HL-60 (cell line): ENCODE measurements at regions not wholly inside any gene's neighbourhood (a gene's known extent, or its start where the extent isn't known, plus 50 kb on each side); places are given as distances from the start of the nearest gene placed in this dataset.

Experiments
- GABPA ChIP-seq: IDR thresholded peaks from 2 replicates; pipeline ENCODE4 v1.6.1; 2012; ENCODE audit warnings: low read depth
- POLR2AphosphoS5 ChIP-seq: IDR thresholded peaks from 2 replicates; pipeline ENCODE4 v1.6.1; 2012; ENCODE audit warnings: low read depth
- TF ChIP-seq, protein P1 (sequence below): IDR thresholded peaks from one replicate; pipeline ENCODE4 v1.5.1; 2011; ENCODE audit warnings: low read length, control low read depth, inconsistent platforms; ENCODE audit not compliant: insufficient read depth
- TF ChIP-seq, protein P2 (sequence below): IDR thresholded peaks from 2 replicates; pipeline ENCODE4 v1.6.1; 2012; ENCODE audit warnings: low read depth; ENCODE audit not compliant: insufficient replicate concordance

GRCh38 chr2:436205-436604 lies 148.3 kb upstream of the ALKAL2 start:
- TF ChIP-seq, protein P1, sequence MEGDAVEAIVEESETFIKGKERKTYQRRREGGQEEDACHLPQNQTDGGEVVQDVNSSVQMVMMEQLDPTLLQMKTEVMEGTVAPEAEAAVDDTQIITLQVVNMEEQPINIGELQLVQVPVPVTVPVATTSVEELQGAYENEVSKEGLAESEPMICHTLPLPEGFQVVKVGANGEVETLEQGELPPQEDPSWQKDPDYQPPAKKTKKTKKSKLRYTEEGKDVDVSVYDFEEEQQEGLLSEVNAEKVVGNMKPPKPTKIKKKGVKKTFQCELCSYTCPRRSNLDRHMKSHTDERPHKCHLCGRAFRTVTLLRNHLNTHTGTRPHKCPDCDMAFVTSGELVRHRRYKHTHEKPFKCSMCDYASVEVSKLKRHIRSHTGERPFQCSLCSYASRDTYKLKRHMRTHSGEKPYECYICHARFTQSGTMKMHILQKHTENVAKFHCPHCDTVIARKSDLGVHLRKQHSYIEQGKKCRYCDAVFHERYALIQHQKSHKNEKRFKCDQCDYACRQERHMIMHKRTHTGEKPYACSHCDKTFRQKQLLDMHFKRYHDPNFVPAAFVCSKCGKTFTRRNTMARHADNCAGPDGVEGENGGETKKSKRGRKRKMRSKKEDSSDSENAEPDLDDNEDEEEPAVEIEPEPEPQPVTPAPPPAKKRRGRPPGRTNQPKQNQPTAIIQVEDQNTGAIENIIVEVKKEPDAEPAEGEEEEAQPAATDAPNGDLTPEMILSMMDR = no peak
- TF ChIP-seq POLR2AphosphoS5 = no peak
- TF ChIP-seq, protein P2, sequence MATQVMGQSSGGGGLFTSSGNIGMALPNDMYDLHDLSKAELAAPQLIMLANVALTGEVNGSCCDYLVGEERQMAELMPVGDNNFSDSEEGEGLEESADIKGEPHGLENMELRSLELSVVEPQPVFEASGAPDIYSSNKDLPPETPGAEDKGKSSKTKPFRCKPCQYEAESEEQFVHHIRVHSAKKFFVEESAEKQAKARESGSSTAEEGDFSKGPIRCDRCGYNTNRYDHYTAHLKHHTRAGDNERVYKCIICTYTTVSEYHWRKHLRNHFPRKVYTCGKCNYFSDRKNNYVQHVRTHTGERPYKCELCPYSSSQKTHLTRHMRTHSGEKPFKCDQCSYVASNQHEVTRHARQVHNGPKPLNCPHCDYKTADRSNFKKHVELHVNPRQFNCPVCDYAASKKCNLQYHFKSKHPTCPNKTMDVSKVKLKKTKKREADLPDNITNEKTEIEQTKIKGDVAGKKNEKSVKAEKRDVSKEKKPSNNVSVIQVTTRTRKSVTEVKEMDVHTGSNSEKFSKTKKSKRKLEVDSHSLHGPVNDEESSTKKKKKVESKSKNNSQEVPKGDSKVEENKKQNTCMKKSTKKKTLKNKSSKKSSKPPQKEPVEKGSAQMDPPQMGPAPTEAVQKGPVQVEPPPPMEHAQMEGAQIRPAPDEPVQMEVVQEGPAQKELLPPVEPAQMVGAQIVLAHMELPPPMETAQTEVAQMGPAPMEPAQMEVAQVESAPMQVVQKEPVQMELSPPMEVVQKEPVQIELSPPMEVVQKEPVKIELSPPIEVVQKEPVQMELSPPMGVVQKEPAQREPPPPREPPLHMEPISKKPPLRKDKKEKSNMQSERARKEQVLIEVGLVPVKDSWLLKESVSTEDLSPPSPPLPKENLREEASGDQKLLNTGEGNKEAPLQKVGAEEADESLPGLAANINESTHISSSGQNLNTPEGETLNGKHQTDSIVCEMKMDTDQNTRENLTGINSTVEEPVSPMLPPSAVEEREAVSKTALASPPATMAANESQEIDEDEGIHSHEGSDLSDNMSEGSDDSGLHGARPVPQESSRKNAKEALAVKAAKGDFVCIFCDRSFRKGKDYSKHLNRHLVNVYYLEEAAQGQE = no peak
- TF ChIP-seq GABPA = no peak
